GM19467 (cell line): ENCODE measurements at regions not wholly inside any gene's neighbourhood (a gene's known extent, or its start where the extent isn't known, plus 50 kb on each side); places are given as distances from the start of the nearest gene placed in this dataset.

Experiments used
- ATAC-seq: cut with Tn5 transposase; IDR thresholded peaks from one replicate; pipeline ENCODE4 v1.9.1; 2021; ENCODE audit warnings: mild to moderate bottlenecking, moderate library complexity; ENCODE audit not compliant: unreplicated experiment

DNA sequence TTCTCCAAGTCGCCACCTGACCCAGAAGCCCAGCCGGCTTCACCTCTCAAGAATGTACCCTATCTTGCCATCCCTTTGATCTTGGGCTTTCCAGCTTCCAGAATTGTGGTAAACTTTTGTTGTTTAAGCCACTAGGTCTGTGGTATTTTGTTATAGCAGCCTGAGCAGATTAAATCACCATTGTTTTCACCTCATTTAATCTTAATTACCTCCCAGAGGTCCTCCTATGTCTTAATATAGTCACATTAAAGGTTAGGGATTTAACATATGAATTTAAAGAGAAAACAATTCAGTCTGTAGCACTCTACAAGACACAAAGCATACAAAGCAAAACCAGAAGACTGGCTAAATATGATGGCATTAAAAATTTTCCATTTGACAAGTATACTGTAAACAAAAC is 123.4 kb upstream of the CADM2 start:
- no peak for ATAC-seq

DNA sequence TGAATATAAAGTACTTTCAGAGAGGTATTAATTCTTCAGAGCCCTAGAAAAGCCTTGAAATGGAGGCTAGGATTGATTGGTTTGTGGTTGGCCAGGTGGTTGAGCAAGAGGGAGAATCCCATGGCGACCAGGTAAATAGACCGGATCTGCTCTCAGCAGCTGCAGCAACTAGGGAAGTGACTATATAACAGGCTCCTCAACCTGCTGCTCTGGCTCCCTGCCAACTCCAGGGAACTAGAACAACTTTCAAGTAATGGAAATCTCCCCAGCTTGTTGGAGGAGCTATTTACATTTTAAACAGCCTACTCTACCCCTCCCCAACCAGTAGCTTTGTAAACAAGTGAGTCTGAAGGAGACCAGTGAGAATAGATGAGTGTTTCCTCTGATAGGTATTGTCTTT is 121.8 kb upstream of the CADM2 start:
- ATAC-seq = no peak

DNA sequence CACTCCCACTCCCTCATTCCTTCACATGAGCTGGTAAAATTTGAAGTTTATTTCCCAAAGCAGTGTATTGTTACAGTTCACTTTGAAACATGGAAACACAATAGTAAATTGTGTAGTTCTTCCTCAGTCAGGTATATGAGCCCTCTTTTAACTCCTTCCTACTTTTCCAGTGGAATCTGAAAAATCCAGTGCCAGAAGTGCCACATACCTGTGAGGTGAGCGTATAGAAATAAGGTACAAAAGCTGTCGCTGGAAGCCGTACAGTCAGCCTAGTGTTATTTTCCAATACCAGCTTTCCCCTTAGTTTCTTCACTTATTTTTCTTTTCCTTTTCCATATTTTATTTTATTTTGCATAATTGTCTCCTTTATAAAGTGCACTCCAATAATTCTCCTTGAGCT is 81.7 kb upstream of the CADM2 start:
- ATAC-seq = no peak

DNA sequence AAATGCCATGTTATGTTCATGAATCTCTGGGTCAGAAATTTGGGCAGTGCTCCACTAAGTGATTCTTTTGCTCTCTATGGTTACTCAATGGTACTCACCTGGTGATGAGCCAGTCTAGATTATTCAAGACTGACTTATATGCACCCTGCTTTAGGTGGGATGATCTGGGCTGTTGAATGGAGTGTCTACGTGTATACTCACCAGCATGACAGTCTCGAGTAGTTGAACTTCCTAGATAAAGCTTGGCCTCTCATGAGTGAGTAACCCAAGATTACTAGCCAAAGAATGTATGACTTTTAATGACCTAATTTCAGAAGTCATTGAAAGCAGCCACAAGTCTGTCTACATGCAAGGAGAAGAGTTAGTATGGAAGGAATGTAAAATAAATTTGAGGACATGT is 77.5 kb upstream of the CADM2 start:
- no peak for ATAC-seq

DNA sequence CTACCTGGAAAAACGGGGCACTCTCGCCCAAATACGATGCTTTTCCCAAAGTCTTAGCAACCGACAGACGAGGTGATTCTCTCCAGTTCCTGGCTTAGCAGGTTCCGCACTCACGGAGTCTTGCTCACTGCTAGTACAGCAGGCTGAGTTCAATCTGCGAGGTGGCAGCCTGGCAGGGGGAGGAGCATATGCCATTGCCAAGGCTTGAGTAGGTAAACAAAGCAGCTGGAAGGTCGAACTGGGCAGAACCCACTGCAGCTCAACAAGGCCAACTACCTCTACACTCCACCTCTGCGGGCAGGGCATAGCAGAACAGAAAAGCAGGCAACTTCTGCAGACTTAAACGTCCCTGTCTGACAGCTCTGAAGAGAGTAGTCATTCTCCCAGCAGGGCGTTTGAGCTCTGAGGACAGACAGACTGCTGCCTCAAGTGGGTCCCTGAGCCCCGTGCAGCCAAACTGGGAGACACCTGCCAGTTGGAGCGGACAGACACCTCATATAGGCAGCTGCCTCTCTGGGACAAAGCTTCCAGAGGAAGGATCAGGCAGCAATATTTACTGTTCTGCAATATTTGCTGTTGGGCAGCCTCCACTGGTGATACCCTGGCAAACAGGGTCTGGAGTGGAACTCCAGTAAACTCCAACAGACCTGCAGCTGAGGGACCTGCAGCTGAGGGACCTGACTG is 73.4 kb upstream of the CADM2 start:
- ATAC-seq = no peak

DNA sequence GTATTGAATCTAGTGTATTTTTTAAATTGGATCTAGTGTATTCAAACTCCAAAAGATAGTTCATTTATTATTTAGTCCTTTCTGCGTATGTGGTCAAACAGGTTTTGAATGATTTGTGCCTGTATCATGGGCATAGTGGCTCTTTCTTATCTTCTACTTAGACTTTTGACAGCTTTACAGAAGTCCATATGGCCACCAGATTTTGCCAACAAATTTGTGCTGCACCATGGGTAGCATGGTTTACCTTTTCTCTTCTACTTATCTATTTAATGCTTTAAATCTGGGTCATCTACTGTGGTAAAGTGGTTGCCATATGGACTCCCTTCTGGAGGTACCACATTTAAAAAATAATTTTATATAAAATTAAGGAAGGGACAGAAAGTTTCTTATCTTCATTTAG is 66.9 kb upstream of the CADM2 start:
- no peak for ATAC-seq

DNA sequence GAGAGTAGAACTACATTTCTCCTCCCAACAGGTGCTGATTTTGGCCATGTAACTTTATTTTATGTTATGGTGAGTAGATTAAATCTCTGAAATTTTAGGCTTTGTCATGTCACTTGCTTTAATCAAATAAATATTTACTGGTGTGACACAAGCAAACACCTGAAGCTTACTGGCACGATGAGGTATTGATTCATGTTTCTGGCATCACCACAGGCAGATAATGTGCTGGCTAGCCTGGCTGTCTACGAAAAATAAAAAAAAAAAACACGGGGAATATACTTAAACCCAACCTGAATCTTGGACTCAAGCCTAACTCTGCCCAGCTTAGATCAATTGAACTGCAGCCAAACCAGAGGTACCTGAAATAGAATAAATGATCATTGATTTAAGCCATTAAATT is 65.6 kb upstream of the CADM2 start:
- ATAC-seq = no peak

DNA sequence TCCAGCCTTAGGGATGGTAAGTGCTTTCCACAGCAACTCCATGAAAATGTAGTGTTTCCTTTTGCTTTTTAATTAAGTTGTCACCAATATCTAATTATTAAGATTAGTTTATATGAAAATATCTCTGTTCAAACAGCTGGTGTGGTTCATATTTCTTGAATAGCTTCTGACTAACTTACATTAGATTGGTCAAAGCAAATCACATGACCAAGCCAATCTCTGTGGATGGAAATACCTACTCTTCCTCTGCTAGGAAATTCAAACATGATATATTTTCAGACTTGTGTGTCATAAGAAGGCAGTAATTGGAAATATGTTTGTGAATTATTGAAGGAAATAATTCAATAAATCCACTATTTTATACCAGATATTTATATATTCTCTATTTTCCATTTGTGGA is 54.6 kb upstream of the CADM2 start:
- ATAC-seq = no peak

DNA sequence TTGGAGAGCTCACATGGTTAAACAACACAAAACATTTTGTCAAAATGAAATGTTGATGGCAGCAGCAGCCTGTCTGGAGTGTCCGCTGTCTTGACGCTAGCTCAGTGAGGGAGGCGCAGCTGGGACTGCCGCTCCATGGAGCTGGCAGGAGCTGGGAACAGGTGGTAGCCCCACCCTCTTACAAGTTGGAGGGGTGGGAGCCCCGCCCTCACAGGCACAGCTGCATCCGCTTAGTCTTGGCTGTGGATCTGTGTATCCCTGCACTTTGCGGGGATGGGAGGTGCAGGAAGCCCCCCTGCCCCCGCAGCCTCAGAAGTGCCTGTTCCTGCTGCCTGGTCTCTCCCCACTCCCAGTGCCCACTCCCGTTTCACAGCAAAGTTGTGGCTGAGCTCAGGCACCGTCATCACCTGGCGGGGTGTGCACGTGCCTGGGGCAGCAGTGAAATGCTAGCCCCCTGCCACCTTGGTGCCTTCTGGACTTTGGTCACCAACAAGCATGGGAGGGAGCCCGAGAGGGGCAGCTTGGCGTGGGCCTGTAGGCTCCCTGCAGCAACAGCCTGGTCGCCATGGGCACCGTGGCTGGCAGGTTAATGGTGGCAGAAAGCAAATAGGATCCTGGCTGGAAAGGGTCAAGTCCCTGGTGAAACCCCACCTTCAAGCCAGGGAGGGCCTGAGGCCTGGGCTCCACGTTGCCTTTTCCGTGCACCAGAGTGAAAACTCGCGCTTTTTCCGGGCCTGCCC is 53.8 kb upstream of the CADM2 start:
- no peak for ATAC-seq

DNA sequence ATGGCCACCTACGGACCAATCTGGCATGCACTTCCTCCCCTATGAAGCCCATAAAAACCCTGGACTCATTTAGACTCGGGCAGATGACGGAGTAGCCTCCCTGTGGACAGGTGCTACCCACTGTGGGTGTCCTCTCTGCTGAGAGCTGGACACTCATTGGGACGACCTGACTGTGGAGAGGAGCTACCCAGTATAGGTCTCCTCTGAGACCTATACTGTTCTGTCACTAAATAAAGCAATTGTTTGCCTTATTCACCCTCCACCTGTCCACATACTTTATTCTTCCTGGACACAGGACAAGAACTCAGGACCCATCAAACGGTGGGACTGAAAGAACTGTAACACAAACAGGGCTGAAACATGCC is 53.3 kb upstream of the CADM2 start:
- ATAC-seq = no peak

DNA sequence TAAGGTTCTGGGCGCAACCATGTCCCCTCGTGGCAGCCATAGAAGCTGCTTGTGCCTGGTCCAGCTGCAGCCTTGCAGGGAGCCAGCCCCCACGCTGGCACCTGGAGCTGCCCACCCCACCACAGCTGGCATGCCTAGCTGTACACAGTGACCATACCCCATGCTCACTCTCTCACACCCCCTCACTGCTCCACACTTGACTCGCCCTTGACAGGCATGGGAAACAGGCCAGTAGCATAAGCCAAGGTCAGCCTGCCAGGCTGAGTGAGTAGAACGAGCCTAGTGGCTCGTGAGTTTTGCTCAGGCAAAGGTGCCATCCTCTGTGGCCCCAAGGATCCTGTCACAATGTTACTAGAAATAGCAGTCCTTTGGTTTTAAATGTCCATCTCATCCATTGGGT is 52.7 kb upstream of the CADM2 start:
- no peak for ATAC-seq
